ENCODE measurements at regions not wholly inside any gene's neighbourhood (a gene's known extent, or its start where the extent isn't known, plus 50 kb on each side); places are given as distances from the start of the nearest gene placed in this dataset.

GRCh38 chr13:74669149-74669548, 534.9 kb upstream of the KLF12 start:
- DNase-seq (ENCODE audit: low spot score) = no peak

- DNase-seq (ENCODE audit: low spot score) = no peak
Measured at GRCh38 chr13:74667656-74668203, 533.5 kb upstream of the KLF12 start.

- DNase-seq (ENCODE audit: low spot score) = no peak
Measured at GRCh38 chr13:74662905-74663304, 528.7 kb upstream of the KLF12 start.

- DNase-seq (ENCODE audit: low spot score) = peak; percentile 45
Measured at GRCh38 chr13:74661851-74662250, 527.6 kb upstream of the KLF12 start.

- DNase-seq (ENCODE audit: low spot score) = no peak
Measured at GRCh38 chr13:74657765-74658164, 523.6 kb upstream of the KLF12 start.

- no peak for DNase-seq (ENCODE audit: low spot score)
Measured at GRCh38 chr13:74651121-74651520, 516.9 kb upstream of the KLF12 start.

- DNase-seq (ENCODE audit: low spot score) = no peak
Measured at GRCh38 chr13:74647991-74648390, 513.8 kb upstream of the KLF12 start.

GRCh38 chr13:74647211-74647610, 513.0 kb upstream of the KLF12 start:
- DNase-seq (ENCODE audit: low spot score) = no peak

GRCh38 chr13:74646091-74646490, 511.9 kb upstream of the KLF12 start:
- DNase-seq (ENCODE audit: low spot score) = no peak

GRCh38 chr13:74645586-74645985, 511.4 kb upstream of the KLF12 start:
- DNase-seq (ENCODE audit: low spot score) = no peak

GRCh38 chr13:74644229-74644628, 510.0 kb upstream of the KLF12 start:
- peak; percentile 25 for DNase-seq (ENCODE audit: low spot score)

GRCh38 chr13:74641586-74641985, 507.4 kb upstream of the KLF12 start:
- peak; percentile 69 for DNase-seq (ENCODE audit: low spot score)

GRCh38 chr13:74633734-74634133, 499.5 kb upstream of the KLF12 start:
- no peak for DNase-seq (ENCODE audit: low spot score)

GRCh38 chr13:74629985-74630384, 495.8 kb upstream of the KLF12 start:
- DNase-seq (ENCODE audit: low spot score) = no peak

- DNase-seq (ENCODE audit: low spot score) = no peak
Measured at GRCh38 chr13:74625541-74625940, 491.3 kb upstream of the KLF12 start.

- DNase-seq (ENCODE audit: low spot score) = no peak
Measured at GRCh38 chr13:74623761-74624160, 489.6 kb upstream of the KLF12 start.

- no peak for DNase-seq (ENCODE audit: low spot score)
Measured at GRCh38 chr13:74622284-74622683, 488.1 kb upstream of the KLF12 start.

- DNase-seq (ENCODE audit: low spot score) = no peak
Measured at GRCh38 chr13:74620711-74621110, 486.5 kb upstream of the KLF12 start.

- no peak for DNase-seq (ENCODE audit: low spot score)
Measured at GRCh38 chr13:74620308-74620707, 486.1 kb upstream of the KLF12 start.

GRCh38 chr13:74597526-74597925, 463.3 kb upstream of the KLF12 start:
- DNase-seq (ENCODE audit: low spot score) = no peak

GRCh38 chr13:74596691-74597090, 462.5 kb upstream of the KLF12 start:
- DNase-seq (ENCODE audit: low spot score) = no peak

- no peak for DNase-seq (ENCODE audit: low spot score)
Measured at GRCh38 chr13:74593688-74594087, 459.5 kb upstream of the KLF12 start.

GRCh38 chr13:74586847-74587246, 452.6 kb upstream of the KLF12 start:
- peak; percentile 2 for DNase-seq (ENCODE audit: low spot score)

GRCh38 chr13:74576420-74576819, 442.2 kb upstream of the KLF12 start:
- DNase-seq (ENCODE audit: low spot score) = no peak

GRCh38 chr13:74575729-74576125, 441.5 kb upstream of the KLF12 start:
- peak; percentile 58 for DNase-seq (ENCODE audit: low spot score)
